ENCODE measurements at regions not wholly inside any gene's neighbourhood (a gene's known extent, or its start where the extent isn't known, plus 50 kb on each side); places are given as distances from the start of the nearest gene placed in this dataset.
A peak's percentile ranks its signal among the peaks of the same experiment; 100 is the strongest.
"Not testable (repeated sequence)": the region's sequence is repeated elsewhere in the genome, so short reads cannot be mapped to it uniquely, and the experiment has no call there.

DNA sequence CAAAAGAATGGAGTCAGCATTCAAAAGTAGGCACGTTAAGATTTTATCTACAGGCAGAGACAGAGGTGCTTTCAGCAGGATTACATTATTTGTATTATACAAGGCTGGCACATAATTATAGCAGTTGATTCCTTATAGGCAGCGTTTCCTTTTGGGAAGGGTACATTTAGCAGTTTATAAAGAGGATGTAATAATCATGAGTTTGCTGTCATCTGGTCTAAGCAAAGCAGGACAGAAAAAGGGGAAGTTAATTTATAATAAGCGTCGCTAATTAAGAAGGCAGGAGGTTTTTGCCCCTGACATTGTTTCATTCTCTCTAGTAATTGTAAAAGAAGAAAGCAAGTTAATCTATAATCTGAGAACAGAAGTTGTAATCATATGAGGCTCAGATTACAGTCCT is 259.9 kb upstream of the MDGA2 start:
- no peak for FAIRE-seq

- no peak for FAIRE-seq
Observed at GRCh38 chr14:47929334-47929733, 253.9 kb upstream of the MDGA2 start.

- FAIRE-seq, result peak; percentile 45
Observed at GRCh38 chr14:47921133-47921532, 245.7 kb upstream of the MDGA2 start.

DNA sequence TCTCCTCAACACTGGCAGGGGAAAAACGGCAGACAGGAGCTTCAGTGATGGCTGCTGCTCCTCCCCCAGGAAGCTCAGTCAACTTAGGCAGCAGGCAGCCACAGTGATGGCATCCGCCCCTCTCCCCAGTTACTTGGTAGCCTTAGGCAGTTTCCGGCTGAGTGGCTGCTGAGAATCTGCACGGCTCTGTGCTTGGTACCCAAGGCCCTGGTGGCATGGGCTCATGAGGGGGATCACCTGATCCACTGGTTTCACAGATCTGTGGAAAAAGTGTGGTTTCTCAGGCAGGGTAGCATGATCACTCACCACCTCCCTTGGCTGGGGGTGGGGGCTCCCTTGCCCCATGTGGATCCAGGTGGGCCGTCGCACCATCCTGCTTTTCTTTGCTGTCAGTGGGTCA is 244.6 kb upstream of the MDGA2 start:
- FAIRE-seq, result no peak

DNA sequence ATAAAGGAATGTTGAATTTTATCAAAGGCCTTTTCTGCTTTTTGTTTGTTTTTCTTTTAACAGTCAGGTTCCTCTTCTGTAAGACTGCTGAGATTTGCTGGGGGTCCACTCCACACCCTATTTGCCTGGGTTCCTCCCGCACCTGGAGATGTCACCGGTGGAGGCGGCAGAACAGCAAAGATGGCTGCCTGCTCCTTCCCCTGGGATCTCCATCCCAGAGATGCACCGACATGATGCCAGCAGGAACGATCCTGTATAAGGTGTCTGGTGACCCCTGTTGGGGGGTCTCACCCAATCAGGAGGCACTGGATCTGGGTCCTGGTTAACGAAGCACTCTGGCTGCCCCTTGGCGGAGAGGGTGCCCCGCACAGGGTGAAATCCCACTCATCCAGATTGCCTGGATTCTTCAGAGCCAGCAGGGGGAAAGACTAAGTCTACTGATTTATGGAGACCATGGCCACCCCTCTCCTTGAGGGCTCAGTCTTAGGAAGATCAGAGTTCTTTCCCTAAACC is 244.0 kb upstream of the MDGA2 start:
- no peak for FAIRE-seq

GRCh38 chr14:47917344-47917954 is 242.0 kb upstream of the MDGA2 start:
- FAIRE-seq, result no peak

- not testable (repeated sequence) for FAIRE-seq
Observed at GRCh38 chr14:47901141-47901540, 225.7 kb upstream of the MDGA2 start.

- FAIRE-seq, result peak; percentile 58
Observed at GRCh38 chr14:47899685-47900084, 224.3 kb upstream of the MDGA2 start.

DNA sequence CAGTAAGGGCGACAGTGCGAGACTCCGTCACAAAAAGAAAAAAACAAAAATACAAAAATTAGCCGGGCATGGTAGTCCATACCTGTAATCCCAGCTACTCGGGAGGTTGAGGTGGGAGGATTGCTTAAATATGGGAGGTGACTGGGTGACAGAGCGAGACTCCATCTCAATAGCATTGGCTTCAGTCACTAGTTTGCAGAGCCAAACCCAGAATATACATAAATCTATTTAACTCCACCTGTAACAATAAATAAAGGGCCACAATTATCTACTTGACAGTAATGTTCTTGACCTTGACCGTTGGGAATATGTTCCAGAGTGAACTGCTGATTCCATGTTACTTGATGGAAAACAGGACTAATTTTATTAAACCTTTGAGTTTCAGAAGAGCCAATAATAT is 198.9 kb upstream of the MDGA2 start:
- FAIRE-seq, result no peak

DNA sequence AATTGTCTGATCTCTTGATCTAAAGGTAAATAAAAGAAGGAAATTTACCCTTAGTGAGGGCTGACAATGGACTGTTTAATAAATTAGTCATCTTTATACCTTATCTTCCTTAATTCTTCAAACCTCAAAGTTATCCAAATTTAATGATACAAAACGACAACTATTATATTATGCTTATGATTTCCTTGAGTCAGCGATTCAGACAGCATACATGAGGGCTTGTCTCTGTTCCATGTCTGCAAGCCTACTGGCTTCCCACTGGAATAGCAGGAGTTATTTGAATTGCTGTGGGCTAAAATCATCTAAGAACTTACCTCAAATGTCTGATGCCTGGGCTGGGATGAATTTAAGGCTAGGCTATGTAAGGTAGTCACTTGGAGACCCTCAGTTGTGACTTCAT is 197.2 kb upstream of the MDGA2 start:
- no peak for FAIRE-seq

DNA sequence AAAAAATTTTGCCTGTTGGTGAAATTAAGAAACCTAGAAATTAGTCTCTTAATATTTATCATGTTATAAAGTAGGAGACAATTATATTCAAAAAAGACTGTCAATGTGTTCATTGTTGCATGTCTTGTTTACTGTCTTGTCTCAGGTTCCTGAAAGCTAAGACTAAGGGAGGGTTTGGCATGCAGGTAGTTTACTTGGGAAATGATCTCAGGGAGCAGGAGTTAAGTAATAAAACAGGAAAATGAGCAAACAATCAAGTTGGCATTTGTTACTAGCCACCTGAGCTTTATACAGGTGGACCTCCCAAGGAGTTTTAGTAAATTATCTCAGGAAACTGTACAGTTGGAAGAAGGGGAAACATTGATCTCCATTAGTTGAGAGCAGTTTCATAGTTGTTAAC is 188.0 kb upstream of the MDGA2 start:
- no peak for FAIRE-seq

- no peak for FAIRE-seq
Observed at GRCh38 chr14:47857646-47858045, 182.2 kb upstream of the MDGA2 start.

DNA sequence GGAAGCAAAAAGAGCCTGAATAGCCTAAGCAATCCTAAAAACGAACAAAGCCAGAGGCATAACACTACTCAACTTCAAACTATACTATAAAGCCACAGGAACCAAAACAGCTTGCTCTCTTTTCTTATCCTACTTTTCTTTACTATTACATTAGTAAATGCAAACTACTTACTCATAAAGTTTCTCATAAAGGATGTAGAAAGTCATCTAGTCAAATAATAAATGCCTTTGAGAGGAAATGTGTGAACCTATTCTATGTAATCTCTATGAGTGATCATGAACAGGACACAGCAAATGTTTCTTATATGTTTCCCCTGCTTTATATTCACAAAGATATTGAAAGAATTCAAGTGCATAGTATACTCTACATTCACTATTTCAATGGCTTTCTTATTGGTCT is 176.9 kb upstream of the MDGA2 start:
- no peak for FAIRE-seq

DNA sequence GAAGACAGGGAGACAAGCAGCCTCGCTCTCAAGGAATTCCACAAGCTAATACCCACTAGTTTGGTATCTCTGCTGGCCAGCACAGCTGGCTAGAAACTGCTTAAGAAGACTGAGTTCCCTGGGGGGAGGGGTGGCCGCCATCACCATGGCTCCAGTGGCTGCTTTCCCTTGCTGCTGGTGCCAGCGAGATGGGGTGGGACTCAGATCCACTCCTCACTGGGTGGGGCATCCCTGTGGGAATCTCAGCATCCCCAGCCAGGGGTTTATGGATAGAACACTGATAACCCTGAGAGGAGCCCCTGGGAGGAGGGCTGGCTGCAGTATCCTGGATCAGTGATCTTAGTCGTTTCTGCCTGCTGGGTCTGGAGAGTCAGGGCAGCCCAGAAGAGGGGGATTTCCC is 170.6 kb upstream of the MDGA2 start:
- no peak for FAIRE-seq

- no peak for FAIRE-seq
Observed at GRCh38 chr14:47843236-47843635, 167.8 kb upstream of the MDGA2 start.

GRCh38 chr14:47833011-47833410 is 157.6 kb upstream of the MDGA2 start:
- FAIRE-seq, result no peak

GRCh38 chr14:47826809-47827208 is 151.4 kb upstream of the MDGA2 start:
- FAIRE-seq, result no peak

DNA sequence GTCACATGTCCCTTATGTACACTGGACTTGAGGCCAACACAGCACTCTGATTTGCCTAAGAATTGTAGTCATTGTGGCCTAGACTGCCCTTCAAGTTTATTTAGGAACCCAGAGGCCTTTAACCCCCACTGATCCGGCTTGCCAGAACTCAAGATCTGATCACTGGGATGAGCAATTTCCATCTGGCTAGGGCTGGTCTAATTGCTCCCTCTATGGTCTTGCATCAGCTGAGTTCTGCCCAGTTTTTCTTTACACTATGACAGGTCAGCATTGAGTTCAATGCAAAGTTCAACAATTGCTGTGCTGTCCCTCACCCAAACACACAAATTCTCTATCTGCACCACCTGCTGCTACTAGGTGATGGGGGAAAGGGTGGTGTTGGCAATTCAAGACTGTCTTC is 146.9 kb upstream of the MDGA2 start:
- no peak for FAIRE-seq

DNA sequence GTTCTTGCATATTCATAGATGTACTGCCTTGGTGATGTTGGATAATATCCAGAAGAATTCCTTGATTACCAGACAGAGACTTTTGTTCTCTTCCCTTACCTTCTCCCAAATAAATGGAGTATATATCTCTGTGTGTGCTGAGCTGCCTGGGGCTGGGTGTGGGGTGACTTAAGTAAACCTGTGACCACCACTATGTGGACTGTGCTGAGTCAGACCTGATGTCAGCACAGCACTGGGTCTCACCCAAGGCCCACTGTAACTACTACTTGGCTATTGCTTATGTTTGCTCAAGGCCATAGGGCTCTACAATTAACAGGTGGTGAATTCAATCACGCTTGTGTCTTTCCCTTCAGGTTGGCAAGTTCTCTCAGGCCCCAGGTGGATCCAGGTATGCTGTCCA is 145.7 kb upstream of the MDGA2 start:
- FAIRE-seq, result no peak

DNA sequence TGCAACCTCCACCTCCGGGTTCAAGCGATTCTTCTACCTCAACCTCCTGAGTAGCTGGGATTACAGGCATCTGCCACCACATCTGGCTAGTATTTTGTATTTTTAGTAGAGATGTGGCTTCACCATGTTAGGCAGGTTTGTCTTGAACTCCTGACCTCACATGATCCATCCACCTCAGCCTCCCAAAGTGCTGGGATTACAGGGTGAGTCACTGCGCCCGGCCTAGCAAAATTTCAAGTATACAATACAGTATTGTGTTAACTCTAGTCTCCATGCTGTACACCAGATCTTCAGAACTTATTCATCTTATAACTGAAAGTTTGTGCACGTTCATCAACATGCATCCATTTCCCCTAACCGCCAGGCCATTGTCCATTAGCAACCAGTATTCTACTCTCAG is 115.1 kb upstream of the MDGA2 start:
- FAIRE-seq, result no peak

DNA sequence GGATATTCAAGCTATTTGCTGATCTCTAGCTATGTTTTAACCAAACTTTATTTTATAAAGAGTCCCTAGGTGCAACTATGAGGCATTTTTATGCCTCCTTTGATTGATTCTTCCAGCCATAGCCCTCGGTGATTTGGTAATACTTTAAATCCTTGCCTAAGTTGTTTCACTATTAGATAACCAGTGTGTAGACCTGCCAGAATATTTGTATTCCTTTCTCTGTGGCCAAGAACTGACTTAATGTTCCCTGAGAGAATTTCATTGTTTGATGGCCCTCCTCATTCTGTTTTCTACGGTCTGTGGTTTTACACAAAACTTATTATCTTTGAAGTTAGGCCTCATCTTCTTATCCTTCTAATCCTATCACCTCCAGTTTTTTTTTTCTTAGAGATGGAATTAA is 109.7 kb upstream of the MDGA2 start:
- no peak for FAIRE-seq

DNA sequence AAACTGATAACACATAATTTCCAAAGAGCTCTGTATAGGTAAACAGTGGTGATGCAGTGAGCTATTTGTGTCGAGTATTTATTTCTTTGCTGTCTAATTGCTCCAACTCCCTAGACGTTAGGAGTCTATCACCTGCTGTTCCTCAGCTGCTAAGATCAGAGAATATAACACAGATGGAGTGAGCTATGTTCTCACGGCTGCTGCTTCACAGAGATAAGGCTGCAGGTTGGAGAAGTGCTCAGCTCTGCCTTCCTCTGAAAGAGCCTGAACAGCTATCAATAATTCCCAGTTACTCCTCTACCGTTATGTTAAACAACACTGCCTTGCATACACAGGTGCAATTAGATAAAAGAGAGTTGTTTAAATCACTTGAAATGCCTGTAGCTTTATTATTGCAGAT is 103.2 kb upstream of the MDGA2 start:
- FAIRE-seq, result no peak

- FAIRE-seq, result no peak
Observed at GRCh38 chr14:47772652-47773051, 97.2 kb upstream of the MDGA2 start.

GRCh38 chr14:47763188-47763854 is 87.9 kb upstream of the MDGA2 start:
- no peak for FAIRE-seq

- FAIRE-seq, result no peak
Observed at GRCh38 chr14:47746986-47747385, 71.6 kb upstream of the MDGA2 start.
